ENCODE measurements at regions not wholly inside any gene's neighbourhood (a gene's known extent, or its start where the extent isn't known, plus 50 kb on each side); places are given as distances from the start of the nearest gene placed in this dataset.

DNA sequence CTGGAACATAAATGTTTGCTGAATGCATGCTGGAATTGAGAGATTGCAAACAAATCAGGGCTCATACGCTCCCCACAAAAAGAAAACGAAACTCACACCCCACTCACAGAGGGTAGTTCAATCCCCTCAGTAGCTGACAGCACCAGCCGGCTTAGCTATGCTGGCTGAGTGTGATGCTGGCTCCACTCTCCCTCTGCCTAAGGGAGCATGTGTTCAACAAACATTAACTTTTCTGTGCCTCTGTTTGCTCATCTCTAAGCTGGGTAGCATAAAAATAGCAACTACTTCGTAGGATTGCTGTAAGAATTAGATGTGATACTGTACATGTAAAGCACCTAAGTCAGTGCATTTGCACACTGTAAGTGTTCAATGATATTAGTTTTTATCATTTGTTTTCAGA is 282.6 kb downstream of the FOXO1 start:
- H3K36me3 ChIP-seq (ENCODE audit: control insufficient read depth in 2 of 2, extremely low read depth in 1 of 2, insufficient read depth in 2 of 2, low read length in 2 of 2) = no peaks in the 10 kb centered on the region
- H3K79me2 ChIP-seq (ENCODE audit: control insufficient read depth, insufficient read depth, low read length) = no peaks in the 10 kb centered on the region
- no peak overlapping the region for H3K4me2 ChIP-seq (ENCODE audit: control insufficient read depth, extremely low read depth, insufficient read depth, low read depth, low read length)
- no peak overlapping the region for H2AFZ ChIP-seq (ENCODE audit: control insufficient read depth, low read length)
- no peak for FAIRE-seq
- H3K9me3 ChIP-seq (ENCODE audit: control insufficient read depth, low read depth, low read length) = no peaks in the 10 kb centered on the region
- dilution Hi-C loops (cut with MboI; ENCODE audit: extremely low pct_ligation_motif_present, low sequenced_read_pairs) = no loop called here
- H3K9me1 ChIP-seq (ENCODE audit: control insufficient read depth, extremely low read depth, insufficient read depth, low read length) = no peaks in the 10 kb centered on the region
- no peaks in the 10 kb centered on the region for H3K27me3 ChIP-seq (ENCODE audit: control insufficient read depth, extremely low read depth, insufficient read depth, low read length)
- H3K4me1 ChIP-seq (ENCODE audit: control insufficient read depth, extremely low read depth, insufficient read depth, low read length) = peaks cover 20% of the 10 kb centered on the region
- no peaks in the 10 kb centered on the region for H4K20me1 ChIP-seq (ENCODE audit: control insufficient read depth, extremely low read depth, insufficient read depth, low read length)
- H3K4me3 ChIP-seq (ENCODE audit: control insufficient read depth in 2 of 3, extremely low read depth in 1 of 3, insufficient read depth in 2 of 3, low read depth in 1 of 3, low read length in 3 of 3) = no peak overlapping the region
- no peak overlapping the region for H3K9ac ChIP-seq (ENCODE audit: control insufficient read depth, extremely low read depth, insufficient read depth, low read length)
- H3K27ac ChIP-seq (ENCODE audit: control insufficient read depth, insufficient read depth, low read length) = no peak overlapping the region
- no peak for DNase-seq (ENCODE audit: low read depth, low spot score)
- no peak for TF ChIP-seq EZH2 (IDR thresholded peaks at IDR 0.05; ENCODE audit: low read length)
- TF ChIP-seq, protein P1, sequence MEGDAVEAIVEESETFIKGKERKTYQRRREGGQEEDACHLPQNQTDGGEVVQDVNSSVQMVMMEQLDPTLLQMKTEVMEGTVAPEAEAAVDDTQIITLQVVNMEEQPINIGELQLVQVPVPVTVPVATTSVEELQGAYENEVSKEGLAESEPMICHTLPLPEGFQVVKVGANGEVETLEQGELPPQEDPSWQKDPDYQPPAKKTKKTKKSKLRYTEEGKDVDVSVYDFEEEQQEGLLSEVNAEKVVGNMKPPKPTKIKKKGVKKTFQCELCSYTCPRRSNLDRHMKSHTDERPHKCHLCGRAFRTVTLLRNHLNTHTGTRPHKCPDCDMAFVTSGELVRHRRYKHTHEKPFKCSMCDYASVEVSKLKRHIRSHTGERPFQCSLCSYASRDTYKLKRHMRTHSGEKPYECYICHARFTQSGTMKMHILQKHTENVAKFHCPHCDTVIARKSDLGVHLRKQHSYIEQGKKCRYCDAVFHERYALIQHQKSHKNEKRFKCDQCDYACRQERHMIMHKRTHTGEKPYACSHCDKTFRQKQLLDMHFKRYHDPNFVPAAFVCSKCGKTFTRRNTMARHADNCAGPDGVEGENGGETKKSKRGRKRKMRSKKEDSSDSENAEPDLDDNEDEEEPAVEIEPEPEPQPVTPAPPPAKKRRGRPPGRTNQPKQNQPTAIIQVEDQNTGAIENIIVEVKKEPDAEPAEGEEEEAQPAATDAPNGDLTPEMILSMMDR (optimal IDR thresholded peaks at IDR 0.05 in 1 of 3, IDR thresholded peaks at IDR 0.05 in 1 of 3, conservative IDR thresholded peaks at IDR 0.05 in 1 of 3; ENCODE audit: extremely low read depth in 1 of 3, insufficient read depth in 2 of 3, low read length in 3 of 3) = no peak

DNA sequence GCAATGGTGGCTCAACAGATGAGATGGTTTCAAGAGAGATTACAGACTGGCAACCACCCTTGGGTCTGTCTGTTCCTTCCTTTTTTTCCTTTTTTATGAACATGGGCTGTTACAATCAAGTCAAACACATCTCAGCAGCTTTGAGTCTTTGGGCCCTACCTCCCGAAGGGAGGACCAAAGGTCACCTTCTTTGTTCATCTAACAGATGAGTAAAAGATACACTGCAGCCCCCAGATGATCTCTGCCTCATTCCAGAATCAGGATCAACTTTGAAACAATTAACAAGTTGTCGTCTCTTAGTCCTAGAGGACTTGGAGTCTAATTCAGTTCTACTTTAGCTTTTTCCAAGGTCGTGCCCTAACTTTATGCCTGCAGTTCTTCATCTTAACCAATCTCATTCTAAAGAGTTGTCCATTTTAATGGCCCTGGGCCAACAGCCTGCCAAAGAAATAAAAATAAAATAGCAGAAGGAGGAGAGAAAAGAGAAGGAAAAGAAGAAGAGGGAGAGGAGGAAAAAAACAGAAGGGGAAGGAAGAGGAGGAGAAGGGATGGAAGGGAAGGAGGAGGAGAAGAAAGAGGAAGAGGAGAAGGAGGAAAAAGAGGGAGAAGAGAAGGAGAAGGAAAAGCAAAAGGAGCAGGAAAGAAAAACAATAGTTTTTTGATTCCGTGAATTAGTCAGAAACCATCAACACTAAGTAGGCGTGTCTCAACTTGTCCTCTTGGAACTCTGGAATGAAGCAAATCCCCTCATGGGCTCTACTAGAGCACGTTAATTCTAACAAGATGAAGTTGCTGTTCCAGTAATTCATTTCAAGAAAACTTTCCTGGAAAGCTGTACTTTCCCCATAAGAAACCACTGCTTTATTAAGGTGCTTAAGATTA is 281.2 kb downstream of the FOXO1 start:
- dilution Hi-C loops (cut with MboI; ENCODE audit: extremely low pct_ligation_motif_present, low sequenced_read_pairs) = no loop called here
- peaks cover 20% of the 10 kb centered on the region for H3K4me1 ChIP-seq (ENCODE audit: control insufficient read depth, extremely low read depth, insufficient read depth, low read length)
- no peaks in the 10 kb centered on the region for H3K9me1 ChIP-seq (ENCODE audit: control insufficient read depth, extremely low read depth, insufficient read depth, low read length)
- H3K27ac ChIP-seq (ENCODE audit: control insufficient read depth, insufficient read depth, low read length) = peak overlapping the region; percentile 54
- no peaks in the 10 kb centered on the region for H3K79me2 ChIP-seq (ENCODE audit: control insufficient read depth, insufficient read depth, low read length)
- H3K9ac ChIP-seq (ENCODE audit: control insufficient read depth, extremely low read depth, insufficient read depth, low read length) = peak overlapping the region; percentile 13
- TF ChIP-seq, protein P1 (optimal IDR thresholded peaks at IDR 0.05 in 1 of 3, IDR thresholded peaks at IDR 0.05 in 1 of 3, conservative IDR thresholded peaks at IDR 0.05 in 1 of 3; ENCODE audit: extremely low read depth in 1 of 3, insufficient read depth in 2 of 3, low read length in 3 of 3) = no peak
- no peak for TF ChIP-seq EZH2 (IDR thresholded peaks at IDR 0.05; ENCODE audit: low read length)
- FAIRE-seq = peak; percentile 95
- H3K36me3 ChIP-seq (ENCODE audit: control insufficient read depth in 2 of 2, extremely low read depth in 1 of 2, insufficient read depth in 2 of 2, low read length in 2 of 2) = no peaks in the 10 kb centered on the region
- DNase-seq (ENCODE audit: low read depth, low spot score) = no peak
- H4K20me1 ChIP-seq (ENCODE audit: control insufficient read depth, extremely low read depth, insufficient read depth, low read length) = no peaks in the 10 kb centered on the region
- no peaks in the 10 kb centered on the region for H3K27me3 ChIP-seq (ENCODE audit: control insufficient read depth, extremely low read depth, insufficient read depth, low read length)
- peak overlapping the region; percentile 75 for H3K4me2 ChIP-seq (ENCODE audit: control insufficient read depth, extremely low read depth, insufficient read depth, low read depth, low read length)
- peak overlapping the region; percentile 77 for H2AFZ ChIP-seq (ENCODE audit: control insufficient read depth, low read length)
- H3K4me3 ChIP-seq (ENCODE audit: control insufficient read depth in 2 of 3, extremely low read depth in 1 of 3, insufficient read depth in 2 of 3, low read depth in 1 of 3, low read length in 3 of 3) = peak overlapping the region in 1 of 3 experiments; percentile 5
- no peaks in the 10 kb centered on the region for H3K9me3 ChIP-seq (ENCODE audit: control insufficient read depth, low read depth, low read length)

All from keratinocyte (primary cell).